ENCODE measurements at regions not wholly inside any gene's neighbourhood (a gene's known extent, or its start where the extent isn't known, plus 50 kb on each side); places are given as distances from the start of the nearest gene placed in this dataset.

- Mint-ChIP-seq H3K4me3 (ENCODE audit: unreplicated experiment) (no peak overlapping the region), H3K27me3 (ENCODE audit: insufficient read depth, unreplicated experiment) (no peaks in the 10 kb centered on the region), H3K36me3 (ENCODE audit: insufficient read depth, unreplicated experiment) (peaks cover 5% of the 10 kb centered on the region), H3K4me1 (ENCODE audit: insufficient read depth, unreplicated experiment) (no peaks in the 10 kb centered on the region), H3K9me3 (ENCODE audit: unreplicated experiment) (no peaks in the 10 kb centered on the region), H3K27ac (ENCODE audit: low read depth, unreplicated experiment) (no peak overlapping the region)
- DNase-seq (ENCODE audit: unreplicated experiment), result no peak
- ChIA-PET POLR2A (no interaction called here), CTCF (no interaction called here)
- no TSS peak for BruUV-seq (replicated peaks)
- intact Hi-C loops (cut with micrococcal nuclease), result no loop called here
- TF ChIP-seq, protein P1, sequence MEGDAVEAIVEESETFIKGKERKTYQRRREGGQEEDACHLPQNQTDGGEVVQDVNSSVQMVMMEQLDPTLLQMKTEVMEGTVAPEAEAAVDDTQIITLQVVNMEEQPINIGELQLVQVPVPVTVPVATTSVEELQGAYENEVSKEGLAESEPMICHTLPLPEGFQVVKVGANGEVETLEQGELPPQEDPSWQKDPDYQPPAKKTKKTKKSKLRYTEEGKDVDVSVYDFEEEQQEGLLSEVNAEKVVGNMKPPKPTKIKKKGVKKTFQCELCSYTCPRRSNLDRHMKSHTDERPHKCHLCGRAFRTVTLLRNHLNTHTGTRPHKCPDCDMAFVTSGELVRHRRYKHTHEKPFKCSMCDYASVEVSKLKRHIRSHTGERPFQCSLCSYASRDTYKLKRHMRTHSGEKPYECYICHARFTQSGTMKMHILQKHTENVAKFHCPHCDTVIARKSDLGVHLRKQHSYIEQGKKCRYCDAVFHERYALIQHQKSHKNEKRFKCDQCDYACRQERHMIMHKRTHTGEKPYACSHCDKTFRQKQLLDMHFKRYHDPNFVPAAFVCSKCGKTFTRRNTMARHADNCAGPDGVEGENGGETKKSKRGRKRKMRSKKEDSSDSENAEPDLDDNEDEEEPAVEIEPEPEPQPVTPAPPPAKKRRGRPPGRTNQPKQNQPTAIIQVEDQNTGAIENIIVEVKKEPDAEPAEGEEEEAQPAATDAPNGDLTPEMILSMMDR (IDR thresholded peaks at IDR 0.05; ENCODE audit: unreplicated experiment), result no peak
Measured at GRCh38 chr3:96434651-96435050, 379.7 kb upstream of the EPHA6 start.

DNA sequence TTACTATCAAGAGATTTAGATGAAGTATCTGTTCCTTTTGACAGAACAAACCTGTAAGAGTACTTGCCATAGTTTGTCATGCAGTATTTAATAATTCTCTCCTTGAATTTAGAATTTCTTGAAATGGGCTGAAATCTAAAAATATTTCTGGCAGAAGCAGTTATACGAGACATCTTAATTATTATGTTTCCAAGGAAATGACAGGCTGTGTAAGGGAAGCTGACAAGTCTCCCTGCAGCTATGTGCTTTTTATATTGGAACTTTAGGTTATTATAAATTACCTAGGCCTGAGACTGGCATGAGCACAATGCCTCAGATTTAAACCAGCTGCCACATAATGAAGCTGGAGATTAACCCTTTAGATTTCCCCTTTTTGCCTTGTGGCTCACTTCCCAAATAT, 365.0 kb upstream of the EPHA6 start:
- no peak overlapping the region for H3K27ac Mint-ChIP-seq (ENCODE audit: low read depth, unreplicated experiment)
- TF ChIP-seq, protein P1 (IDR thresholded peaks at IDR 0.05; ENCODE audit: unreplicated experiment), result no peak
- intact Hi-C loops (cut with micrococcal nuclease), result no loop called here
- no peak for DNase-seq (ENCODE audit: unreplicated experiment)
- H3K27me3 Mint-ChIP-seq (ENCODE audit: insufficient read depth, unreplicated experiment), result no peaks in the 10 kb centered on the region
- POLR2A ChIA-PET, result no interaction called here
- CTCF ChIA-PET, result interaction anchor here (0.7 kb wide), 1 partner anchor 38 kb away, joined by 3 read pairs; no protein-coding TSS in a partner anchor
- H3K4me1 Mint-ChIP-seq (ENCODE audit: insufficient read depth, unreplicated experiment), result no peaks in the 10 kb centered on the region
- no peaks in the 10 kb centered on the region for H3K9me3 Mint-ChIP-seq (ENCODE audit: unreplicated experiment)
- no peaks in the 10 kb centered on the region for H3K36me3 Mint-ChIP-seq (ENCODE audit: insufficient read depth, unreplicated experiment)
- no TSS peak for BruUV-seq (replicated peaks)
- H3K4me3 Mint-ChIP-seq (ENCODE audit: unreplicated experiment), result no peak overlapping the region

- no TSS peak for BruUV-seq (replicated peaks)
- Mint-ChIP-seq H3K4me3 (ENCODE audit: unreplicated experiment) (no peak overlapping the region), H3K9me3 (ENCODE audit: unreplicated experiment) (no peaks in the 10 kb centered on the region), H3K36me3 (ENCODE audit: insufficient read depth, unreplicated experiment) (no peaks in the 10 kb centered on the region), H3K4me1 (ENCODE audit: insufficient read depth, unreplicated experiment) (no peaks in the 10 kb centered on the region), H3K27me3 (ENCODE audit: insufficient read depth, unreplicated experiment) (no peaks in the 10 kb centered on the region), H3K27ac (ENCODE audit: low read depth, unreplicated experiment) (no peak overlapping the region)
- TF ChIP-seq, protein P1 (IDR thresholded peaks at IDR 0.05; ENCODE audit: unreplicated experiment), result no peak
- ChIA-PET POLR2A (no interaction called here), CTCF (interaction anchor here (0.7 kb wide), 1 partner anchor 38 kb away, joined by 3 read pairs; no protein-coding TSS in a partner anchor)
- intact Hi-C loops (cut with micrococcal nuclease), result no loop called here
- DNase-seq (ENCODE audit: unreplicated experiment), result no peak
Measured at GRCh38 chr3:96449803-96450202, 364.6 kb upstream of the EPHA6 start.

GRCh38 chr3:96450699-96451098, 363.7 kb upstream of the EPHA6 start:
- TF ChIP-seq, protein P1 (IDR thresholded peaks at IDR 0.05; ENCODE audit: unreplicated experiment), result no peak
- BruUV-seq (replicated peaks), result no TSS peak

More at GRCh38 chr3:96450699-96451098, 363.7 kb upstream of the EPHA6 start:
- H3K4me1 Mint-ChIP-seq (ENCODE audit: insufficient read depth, unreplicated experiment), result no peaks in the 10 kb centered on the region
- no peak overlapping the region for H3K27ac Mint-ChIP-seq (ENCODE audit: low read depth, unreplicated experiment)
- H3K27me3 Mint-ChIP-seq (ENCODE audit: insufficient read depth, unreplicated experiment), result no peaks in the 10 kb centered on the region
- POLR2A ChIA-PET, result no interaction called here
- H3K36me3 Mint-ChIP-seq (ENCODE audit: insufficient read depth, unreplicated experiment), result no peaks in the 10 kb centered on the region
- intact Hi-C loops (cut with micrococcal nuclease), result no loop called here
- H3K9me3 Mint-ChIP-seq (ENCODE audit: unreplicated experiment), result no peaks in the 10 kb centered on the region
- no peak overlapping the region for H3K4me3 Mint-ChIP-seq (ENCODE audit: unreplicated experiment)
- CTCF ChIA-PET, result no interaction called here
- DNase-seq (ENCODE audit: unreplicated experiment), result no peak
